ENCODE measurements at regions not wholly inside any gene's neighbourhood (a gene's known extent, or its start where the extent isn't known, plus 50 kb on each side); places are given as distances from the start of the nearest gene placed in this dataset.

DNA sequence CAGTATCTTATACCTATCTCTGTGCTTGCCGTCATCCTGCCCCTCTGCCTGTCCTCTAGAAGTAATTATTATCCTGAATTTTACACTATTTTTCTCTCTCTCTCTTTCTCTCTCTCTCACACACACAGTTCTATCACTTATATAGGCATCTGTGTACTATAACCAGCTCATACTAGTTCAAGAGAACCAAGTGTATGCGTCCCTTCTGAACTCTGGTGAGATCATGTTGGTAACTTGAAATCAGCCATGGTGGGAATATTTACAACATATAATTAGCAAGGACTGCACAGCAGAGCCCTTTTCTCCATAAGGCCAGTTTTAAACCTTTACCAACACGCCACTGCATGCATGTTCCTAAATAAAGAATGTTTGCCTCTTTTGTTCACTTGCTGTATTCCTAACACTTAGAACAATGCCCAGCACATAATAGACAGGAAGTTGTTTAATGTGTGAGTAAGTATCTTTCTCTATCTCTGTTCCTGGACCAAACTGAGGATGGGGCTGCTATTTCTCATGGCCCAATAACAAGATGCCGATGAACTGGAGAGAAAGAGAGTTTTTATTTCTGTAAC is 51.1 kb upstream of the IL21 start:
- DNase-seq (ENCODE audit: low read depth) = no peak

DNA sequence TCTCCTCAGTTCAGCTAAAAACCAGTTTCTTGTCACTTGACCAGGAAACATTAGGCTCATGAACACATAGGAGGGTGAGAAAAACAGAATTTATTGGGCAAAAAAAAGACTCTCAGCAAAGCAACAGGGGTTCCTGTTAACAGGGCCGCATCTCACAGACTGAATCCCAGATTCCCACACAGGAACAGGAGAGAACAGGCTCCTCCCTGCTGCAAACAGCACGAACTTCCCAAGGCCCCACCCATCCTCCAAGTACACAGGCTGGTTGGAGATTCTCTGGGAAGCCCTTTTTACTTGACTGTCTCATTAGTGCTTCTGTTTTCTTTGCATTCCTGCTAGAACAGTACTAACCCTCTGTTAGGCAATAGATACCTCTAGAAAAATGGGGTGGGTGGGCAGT is 52.4 kb upstream of the IL21 start:
- peak; percentile 22 for DNase-seq (ENCODE audit: low read depth)

DNA sequence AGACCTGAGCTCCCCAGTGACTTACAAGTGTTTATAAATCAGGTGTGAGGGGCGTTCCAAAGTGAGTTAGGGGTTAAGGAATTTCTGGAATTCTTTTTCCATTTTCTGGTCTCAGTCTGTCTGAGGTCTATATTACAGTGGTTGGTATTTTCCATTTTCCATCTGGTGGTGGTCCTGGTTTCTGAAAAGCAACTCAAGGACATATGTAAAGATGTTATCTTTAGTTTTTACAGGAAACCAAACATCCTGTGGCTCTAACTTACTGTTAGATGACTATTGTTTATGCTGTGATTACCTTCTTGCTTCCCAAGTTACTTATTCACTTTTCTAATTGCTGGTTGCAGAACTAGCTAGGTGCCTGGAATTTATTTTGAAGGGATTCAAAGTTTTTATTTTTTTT is 53.5 kb upstream of the IL21 start:
- DNase-seq (ENCODE audit: low read depth) = no peak

DNA sequence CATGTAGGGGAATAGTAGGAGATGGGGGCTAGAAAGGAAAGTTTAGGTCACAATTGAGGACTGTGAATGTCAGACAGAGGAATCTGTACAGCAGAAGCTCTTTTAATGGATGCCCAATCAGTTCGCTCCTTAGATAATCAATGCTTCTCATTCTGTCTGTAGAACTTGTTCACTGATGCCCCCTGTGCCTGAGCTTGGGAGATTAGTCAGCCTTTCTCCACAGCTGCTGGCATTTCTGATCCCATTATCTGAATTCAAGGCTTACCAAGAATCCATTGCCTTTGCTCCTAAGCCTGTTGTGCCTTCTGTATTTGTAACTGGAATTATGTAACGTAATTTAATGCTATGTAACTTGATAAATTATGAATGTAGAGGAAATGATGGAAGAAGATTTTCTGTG is 53.2 kb upstream of the BBS12 start:
- no peak for DNase-seq (ENCODE audit: low read depth)

DNA sequence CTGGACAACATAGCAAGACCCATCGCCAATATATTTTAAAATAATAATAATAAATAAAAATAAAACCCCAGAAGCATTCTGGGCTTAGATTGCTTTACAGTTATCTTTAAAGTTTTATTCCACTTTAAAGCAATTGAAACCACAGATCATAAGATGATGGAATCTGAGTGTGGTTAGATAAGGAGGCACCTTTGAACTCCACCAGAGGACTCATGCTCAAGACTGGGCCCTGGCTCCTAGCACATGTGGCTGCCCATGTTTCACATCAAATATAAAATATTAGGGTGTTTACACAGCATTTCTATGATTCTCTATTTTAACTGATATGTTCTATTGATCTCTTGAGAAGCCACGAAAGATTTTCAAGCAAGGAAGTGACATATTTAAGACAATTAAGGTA is 52.6 kb upstream of the BBS12 start:
- no peak for DNase-seq (ENCODE audit: low read depth)

DNA sequence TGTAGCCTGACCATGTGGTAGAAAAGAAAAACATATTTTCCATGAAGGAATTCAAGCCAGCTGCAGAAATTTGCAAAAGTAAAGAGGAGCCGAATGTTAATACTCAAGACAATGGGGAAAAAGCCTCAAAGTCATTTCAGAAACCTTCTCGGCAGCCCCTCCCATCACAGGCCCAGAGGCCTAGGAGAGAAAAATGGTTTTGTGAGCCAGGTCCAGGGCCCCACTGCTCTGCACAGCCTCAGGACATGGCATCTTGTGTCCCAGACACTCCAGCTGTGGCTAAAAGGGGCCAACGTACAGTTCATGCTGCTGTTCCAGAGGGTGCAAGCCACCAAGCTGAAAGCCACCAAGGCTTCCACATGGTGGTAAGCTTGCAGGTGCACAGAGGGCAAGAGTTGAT is 50.9 kb upstream of the BBS12 start:
- no peak for DNase-seq (ENCODE audit: low read depth)
